ENCODE measurements at regions not wholly inside any gene's neighbourhood (a gene's known extent, or its start where the extent isn't known, plus 50 kb on each side); places are given as distances from the start of the nearest gene placed in this dataset.

DNA sequence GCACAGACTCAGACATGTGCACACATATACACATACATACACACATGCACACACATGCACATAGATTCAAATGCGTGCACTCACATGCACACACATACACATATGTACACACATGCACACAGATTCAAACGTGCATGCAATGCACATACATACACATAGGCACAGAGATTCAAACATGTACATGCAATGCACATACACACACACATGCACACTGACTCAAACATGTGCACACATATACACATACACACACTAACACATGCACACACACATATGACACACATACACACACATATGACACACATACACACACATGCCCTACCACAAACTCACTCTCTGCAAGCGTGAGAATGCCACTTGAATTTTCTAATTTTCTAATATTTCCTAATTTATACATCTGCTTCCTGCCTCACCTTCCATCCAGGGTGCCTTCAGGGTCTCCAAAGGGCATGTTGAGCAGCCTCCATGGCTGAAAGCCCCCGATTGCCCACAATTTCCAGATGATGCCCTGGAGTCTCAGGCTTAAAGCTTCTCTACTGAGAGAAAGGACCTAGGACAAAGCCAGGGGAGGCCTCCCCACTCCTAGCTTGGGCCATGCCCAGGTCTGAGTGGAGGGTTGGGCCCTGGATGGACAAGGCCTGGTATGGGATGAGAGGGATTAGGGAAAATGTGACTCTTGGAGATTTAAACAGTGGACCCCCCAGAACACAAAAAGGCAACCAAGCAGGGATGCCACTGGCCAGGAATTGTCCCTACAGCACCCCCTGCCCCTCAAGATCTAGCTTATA is 487.1 kb downstream of the TCERG1L start:
- no peak for TF ChIP-seq EZH2 (IDR thresholded peaks at IDR 0.05; ENCODE audit: borderline replicate concordance, low read depth, low read length, poor library complexity, severe bottlenecking)
- no peak for TF ChIP-seq CTCF (conservative IDR thresholded peaks at IDR 0.05; ENCODE audit: low read depth, low read length)

Measured in A673 (cell line).